ENCODE measurements at regions not wholly inside any gene's neighbourhood (a gene's known extent, or its start where the extent isn't known, plus 50 kb on each side); places are given as distances from the start of the nearest gene placed in this dataset.

DNA sequence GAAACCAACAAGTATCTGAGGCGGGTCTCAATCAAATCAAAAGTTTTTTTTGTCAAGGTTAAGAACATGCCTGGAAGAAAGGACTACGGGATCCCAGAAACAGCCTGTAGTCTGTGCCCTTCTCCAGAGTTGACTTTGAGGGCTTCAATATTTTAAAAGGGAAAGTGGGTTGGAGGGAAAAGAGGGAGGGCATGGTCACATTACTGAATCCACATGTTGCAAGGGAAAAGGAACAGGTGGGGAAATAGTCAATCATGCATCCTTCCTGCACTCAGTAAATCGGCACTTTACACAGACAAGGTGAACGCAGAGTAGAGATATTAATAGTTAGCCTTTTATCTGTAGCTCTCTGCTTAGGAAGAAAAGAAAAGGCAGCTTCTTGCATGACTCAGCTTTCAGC lies 808.5 kb downstream of the UQCRFS1 start:
- no peak for ATAC-seq
- H3K9me3 Mint-ChIP-seq, result peaks cover 1% of the 10 kb centered on the region
- peaks cover 11 to 16% of the 10 kb centered on the region in 2 donors for H3K27me3 Mint-ChIP-seq
- H3K36me3 Mint-ChIP-seq, result peaks cover 2% of the 10 kb centered on the region
- H3K4me3 Mint-ChIP-seq, result no peak overlapping the region
- peaks cover 0 to 19% of the 10 kb centered on the region in 2 donors for H3K4me1 Mint-ChIP-seq (ENCODE audit: low read depth in 2 of 2)
- DNase-seq (ENCODE audit: low spot score), result no peak
- H3K27ac Mint-ChIP-seq, result no peak overlapping the region

DNA sequence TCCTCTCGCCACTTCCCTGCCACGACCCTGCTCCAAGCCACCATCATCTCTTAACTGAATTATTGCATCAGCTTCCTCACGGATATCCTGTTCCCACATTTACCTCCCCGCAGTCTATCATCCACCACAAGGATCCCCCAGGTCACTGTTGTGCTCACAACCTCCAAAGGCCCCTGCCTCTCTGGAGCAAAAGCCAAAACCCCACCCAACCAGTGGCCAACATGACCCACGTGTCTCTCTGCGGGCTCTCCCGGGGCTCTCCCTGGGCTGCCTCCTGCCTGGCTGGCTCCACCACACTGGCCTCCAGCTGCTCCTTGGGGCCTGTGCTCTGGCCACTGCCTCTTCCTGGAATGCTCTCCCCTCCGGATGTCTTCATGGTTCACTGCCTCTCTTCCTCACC lies 809.3 kb downstream of the UQCRFS1 start:
- DNase-seq (ENCODE audit: low spot score), result no peak
- H3K36me3 Mint-ChIP-seq, result peaks cover 5% of the 10 kb centered on the region
- peaks cover 11 to 16% of the 10 kb centered on the region in 2 donors for H3K27me3 Mint-ChIP-seq
- H3K27ac Mint-ChIP-seq, result no peak overlapping the region
- no peak overlapping the region for H3K4me3 Mint-ChIP-seq
- H3K9me3 Mint-ChIP-seq, result peaks cover 3% of the 10 kb centered on the region
- ATAC-seq, result no peak
- H3K4me1 Mint-ChIP-seq (ENCODE audit: low read depth in 2 of 2), result peaks cover 0 to 16% of the 10 kb centered on the region in 2 donors

GRCh38 chr19:28402701-28403290 lies 810.2 kb downstream of the UQCRFS1 start:
- Mint-ChIP-seq H3K27me3 (peaks cover 11 to 16% of the 10 kb centered on the region in 2 donors), H3K27ac (no peak overlapping the region), H3K4me3 (no peak overlapping the region), H3K36me3 (peaks cover 5% of the 10 kb centered on the region), H3K4me1 (ENCODE audit: low read depth in 2 of 2) (peaks cover 0 to 9% of the 10 kb centered on the region in 2 donors), H3K9me3 (peaks cover 3% of the 10 kb centered on the region)
- ATAC-seq (no peak), DNase-seq (ENCODE audit: low spot score) (no peak)

GRCh38 chr19:28401739-28402424 lies 811.1 kb downstream of the UQCRFS1 start:
- H3K4me3 Mint-ChIP-seq, result no peak overlapping the region
- H3K9me3 Mint-ChIP-seq, result peaks cover 3% of the 10 kb centered on the region
- DNase-seq (ENCODE audit: low spot score) (no peak), ATAC-seq (no peak)
- H3K27ac Mint-ChIP-seq, result no peak overlapping the region
- peaks cover 5% of the 10 kb centered on the region for H3K36me3 Mint-ChIP-seq
- H3K27me3 Mint-ChIP-seq, result peaks cover 11 to 18% of the 10 kb centered on the region in 2 donors
- H3K4me1 Mint-ChIP-seq (ENCODE audit: low read depth in 2 of 2), result peaks cover 0 to 9% of the 10 kb centered on the region in 2 donors

DNA sequence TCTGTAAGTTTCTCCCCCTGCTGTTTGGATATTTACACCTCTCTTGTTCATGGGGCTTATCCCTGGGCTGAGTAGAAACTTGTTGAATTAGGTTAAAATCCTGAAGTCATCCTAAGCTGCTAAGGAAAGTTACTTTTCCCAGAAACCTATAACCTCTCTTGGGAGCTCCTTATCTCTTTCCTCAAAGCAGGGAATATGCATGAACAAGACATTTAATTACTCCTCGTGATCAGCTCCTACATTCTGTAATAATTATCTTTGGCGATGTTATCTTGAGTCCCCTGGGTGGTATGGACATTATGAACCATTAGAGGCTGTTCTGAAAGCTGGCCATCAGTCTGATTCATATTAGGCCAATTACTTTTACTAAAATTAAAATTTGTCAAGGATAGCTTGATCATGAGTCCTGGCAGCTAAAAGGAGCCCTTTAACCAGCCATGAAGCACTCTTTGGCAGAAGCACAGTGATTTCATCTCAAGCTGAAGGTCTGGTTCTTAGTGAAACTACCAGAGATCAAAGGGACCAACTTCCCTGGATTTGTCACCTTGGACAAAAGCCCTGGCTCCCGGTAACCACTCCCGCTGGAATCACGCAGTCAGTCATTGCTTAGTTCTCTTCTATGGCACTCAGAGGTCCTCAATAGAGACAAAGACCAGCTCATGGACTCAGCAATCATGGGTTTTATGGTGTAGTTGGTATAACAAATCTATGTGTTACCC lies 811.8 kb downstream of the UQCRFS1 start:
- Mint-ChIP-seq H3K9me3 (peaks cover 3% of the 10 kb centered on the region), H3K4me1 (ENCODE audit: low read depth in 2 of 2) (peaks cover 0 to 9% of the 10 kb centered on the region in 2 donors), H3K4me3 (no peak overlapping the region), H3K36me3 (peaks cover 5% of the 10 kb centered on the region), H3K27ac (no peak overlapping the region), H3K27me3 (peaks cover 11 to 18% of the 10 kb centered on the region in 2 donors)
- ATAC-seq (no peak), DNase-seq (ENCODE audit: low spot score) (no peak)

GRCh38 chr19:28399187-28399586 lies 813.8 kb downstream of the UQCRFS1 start:
- no peak overlapping the region for H3K27ac Mint-ChIP-seq
- peaks cover 0 to 5% of the 10 kb centered on the region in 2 donors for H3K4me1 Mint-ChIP-seq (ENCODE audit: low read depth in 2 of 2)
- H3K4me3 Mint-ChIP-seq, result no peak overlapping the region
- H3K36me3 Mint-ChIP-seq, result peaks cover 5% of the 10 kb centered on the region
- peaks cover 8% of the 10 kb centered on the region in 2 donors for H3K27me3 Mint-ChIP-seq
- DNase-seq (ENCODE audit: low spot score) (no peak), ATAC-seq (no peak)
- H3K9me3 Mint-ChIP-seq, result peaks cover 3% of the 10 kb centered on the region

- ATAC-seq (no peak), DNase-seq (ENCODE audit: low spot score) (no peak)
- peaks cover 0 to 5% of the 10 kb centered on the region in 2 donors for H3K27me3 Mint-ChIP-seq
- H3K9me3 Mint-ChIP-seq, result peaks cover 3% of the 10 kb centered on the region
- no peak overlapping the region for H3K4me3 Mint-ChIP-seq
- peaks cover 0 to 8% of the 10 kb centered on the region in 2 donors for H3K4me1 Mint-ChIP-seq (ENCODE audit: low read depth in 2 of 2)
- H3K27ac Mint-ChIP-seq, result no peak overlapping the region
- H3K36me3 Mint-ChIP-seq, result peaks cover 5% of the 10 kb centered on the region
Measured at GRCh38 chr19:28397800-28398199, 815.2 kb downstream of the UQCRFS1 start.

DNA sequence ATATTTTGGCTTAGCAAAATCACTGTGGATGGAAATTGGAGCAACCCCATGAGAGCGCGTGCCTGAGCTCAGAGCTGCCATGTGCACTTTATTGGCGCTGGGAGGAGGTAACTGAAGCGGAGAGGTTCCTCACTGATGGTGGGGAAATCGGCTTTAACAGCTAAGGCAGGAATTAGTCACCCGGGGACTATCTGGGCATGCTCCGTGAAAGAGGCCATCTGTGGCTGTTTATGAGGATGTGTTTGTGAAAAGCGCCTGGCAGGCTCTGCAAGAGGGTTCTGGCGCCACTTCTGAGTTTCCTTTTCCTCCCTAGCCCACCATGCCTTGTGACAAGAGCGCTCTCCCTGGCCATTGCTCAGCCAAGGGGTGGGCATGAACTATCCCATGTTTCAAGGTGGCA lies 815.6 kb downstream of the UQCRFS1 start:
- Mint-ChIP-seq H3K27me3 (peaks cover 0 to 3% of the 10 kb centered on the region in 2 donors), H3K9me3 (peaks cover 3% of the 10 kb centered on the region), H3K27ac (no peak overlapping the region), H3K4me1 (ENCODE audit: low read depth in 2 of 2) (peaks cover 0 to 8% of the 10 kb centered on the region in 2 donors), H3K36me3 (peaks cover 5% of the 10 kb centered on the region), H3K4me3 (no peak overlapping the region)
- no peak for ATAC-seq
- no peak for DNase-seq (ENCODE audit: low spot score)

- no peak for DNase-seq (ENCODE audit: low spot score)
- Mint-ChIP-seq H3K36me3 (peaks cover 5% of the 10 kb centered on the region), H3K4me1 (ENCODE audit: low read depth in 2 of 2) (peaks cover 0 to 8% of the 10 kb centered on the region in 2 donors), H3K27me3 (peaks cover 0 to 2% of the 10 kb centered on the region in 2 donors), H3K4me3 (no peak overlapping the region), H3K9me3 (peaks cover 3% of the 10 kb centered on the region), H3K27ac (no peak overlapping the region)
- no peak for ATAC-seq
Measured at GRCh38 chr19:28396287-28396831, 816.6 kb downstream of the UQCRFS1 start.

GRCh38 chr19:28394725-28395124 lies 818.2 kb downstream of the UQCRFS1 start:
- ATAC-seq (no peak), DNase-seq (ENCODE audit: low spot score) (no peak)
- peaks cover 0 to 8% of the 10 kb centered on the region in 2 donors for H3K4me1 Mint-ChIP-seq (ENCODE audit: low read depth in 2 of 2)
- H3K4me3 Mint-ChIP-seq, result no peak overlapping the region
- peaks cover 5% of the 10 kb centered on the region for H3K36me3 Mint-ChIP-seq
- no peak overlapping the region for H3K27ac Mint-ChIP-seq
- peaks cover 0 to 2% of the 10 kb centered on the region in 2 donors for H3K27me3 Mint-ChIP-seq
- peaks cover 3% of the 10 kb centered on the region for H3K9me3 Mint-ChIP-seq

- DNase-seq (ENCODE audit: low spot score) (no peak), ATAC-seq (no peak)
- H3K4me3 Mint-ChIP-seq, result peak overlapping the region; percentile 34
- no peaks in the 10 kb centered on the region for H3K36me3 Mint-ChIP-seq
- no peaks in the 10 kb centered on the region for H3K9me3 Mint-ChIP-seq
- peaks cover 0 to 8% of the 10 kb centered on the region in 2 donors for H3K4me1 Mint-ChIP-seq (ENCODE audit: low read depth in 2 of 2)
- no peak overlapping the region for H3K27ac Mint-ChIP-seq
- H3K27me3 Mint-ChIP-seq, result peaks cover 0 to 2% of the 10 kb centered on the region in 2 donors
Measured at GRCh38 chr19:28393574-28394336, 819.2 kb downstream of the UQCRFS1 start.

DNA sequence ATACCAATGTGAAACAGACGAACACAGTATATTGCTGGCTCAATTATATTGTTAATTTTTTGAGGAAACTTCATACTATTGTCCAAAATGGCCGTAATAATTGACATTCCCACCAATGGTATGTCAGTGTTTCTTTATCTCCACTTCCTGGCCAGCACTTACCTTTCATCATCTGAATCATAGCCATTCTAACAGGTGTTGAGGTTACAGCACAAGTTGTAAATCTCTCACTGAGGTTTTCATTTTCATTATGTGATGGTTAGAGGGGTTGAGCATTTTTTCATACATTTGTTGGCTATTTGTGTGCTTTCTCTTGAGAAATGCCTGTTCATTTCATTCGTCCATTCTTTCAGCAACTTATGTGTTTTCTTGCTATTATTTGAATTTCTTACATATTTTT lies 824.0 kb downstream of the UQCRFS1 start:
- no peak overlapping the region for H3K4me3 Mint-ChIP-seq
- H3K27ac Mint-ChIP-seq, result no peak overlapping the region
- H3K27me3 Mint-ChIP-seq, result no peaks in the 10 kb centered on the region
- H3K9me3 Mint-ChIP-seq, result peaks cover 5% of the 10 kb centered on the region
- peaks cover 16 to 19% of the 10 kb centered on the region in 2 donors for H3K4me1 Mint-ChIP-seq (ENCODE audit: low read depth in 2 of 2)
- no peak for ATAC-seq
- H3K36me3 Mint-ChIP-seq, result no peaks in the 10 kb centered on the region
- no peak for DNase-seq (ENCODE audit: low spot score)

DNA sequence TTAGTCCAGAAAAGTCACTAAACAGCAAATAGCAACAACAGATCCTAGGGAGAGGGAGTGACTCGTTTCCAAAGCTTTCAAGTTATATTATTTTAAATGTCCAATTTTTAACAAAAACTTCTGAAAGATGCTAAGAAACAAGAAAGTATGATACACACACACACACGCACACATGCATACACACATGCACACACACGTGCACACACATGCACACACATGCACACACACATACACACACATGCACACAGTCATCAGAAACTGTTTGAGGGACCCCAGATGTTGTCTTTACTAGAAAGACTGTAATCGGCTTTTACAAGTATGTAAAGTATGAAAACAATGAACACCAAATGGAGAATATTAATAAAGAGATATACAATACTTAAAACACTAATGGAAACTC lies 825.4 kb downstream of the UQCRFS1 start:
- Mint-ChIP-seq H3K27ac (no peak overlapping the region), H3K4me3 (no peak overlapping the region), H3K36me3 (no peaks in the 10 kb centered on the region), H3K4me1 (ENCODE audit: low read depth in 2 of 2) (peaks cover 16 to 17% of the 10 kb centered on the region in 2 donors), H3K9me3 (peaks cover 5% of the 10 kb centered on the region), H3K27me3 (no peaks in the 10 kb centered on the region)
- DNase-seq (ENCODE audit: low spot score), result no peak
- no peak for ATAC-seq
